ENCODE measurements at regions not wholly inside any gene's neighbourhood (a gene's known extent, or its start where the extent isn't known, plus 50 kb on each side); places are given as distances from the start of the nearest gene placed in this dataset.

- no peak for DNase-seq (ENCODE audit: low spot score)
Observed at GRCh38 chr10:83164156-83164555, 975.2 kb upstream of the GHITM start.

DNA sequence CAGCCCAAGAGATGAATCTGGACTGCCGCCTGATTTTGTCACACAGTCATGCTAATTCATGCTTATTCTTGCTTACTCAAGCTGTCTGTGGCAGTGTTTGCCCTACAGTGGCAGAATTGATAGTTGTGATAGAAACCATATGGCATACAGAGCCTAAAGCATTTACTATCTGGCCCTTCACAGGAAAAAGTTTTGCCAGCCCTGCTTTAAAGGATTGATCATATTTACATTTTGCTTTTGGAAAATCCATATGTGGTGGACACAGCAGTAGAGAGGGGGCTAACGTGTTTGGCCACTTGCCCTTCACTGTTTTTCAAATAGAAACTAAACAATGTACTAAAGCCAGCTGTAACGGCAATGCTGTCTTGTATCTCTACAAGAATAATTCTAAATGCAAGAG is 974.0 kb upstream of the GHITM start:
- DNase-seq (ENCODE audit: low spot score), result no peak

DNA sequence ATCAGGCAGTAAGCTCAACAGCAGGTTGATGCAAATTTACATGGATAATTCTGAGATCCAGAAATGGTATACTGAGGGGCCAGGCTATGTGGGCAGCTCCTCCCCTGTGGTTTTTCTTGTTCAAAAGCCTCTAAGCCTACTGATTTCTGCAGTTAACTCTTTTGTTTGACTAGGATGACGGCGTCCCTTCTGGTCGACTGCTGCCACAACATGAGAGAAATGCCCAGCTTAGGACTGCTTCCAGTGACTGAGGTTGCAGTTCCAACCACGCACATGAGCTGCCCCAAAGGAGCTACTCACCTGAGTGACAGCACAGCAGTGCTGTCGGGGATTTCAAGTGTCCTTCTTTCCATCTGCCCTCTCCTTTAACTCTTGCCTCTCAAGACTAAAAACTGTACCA is 973.0 kb upstream of the GHITM start:
- no peak for DNase-seq (ENCODE audit: low spot score)

DNA sequence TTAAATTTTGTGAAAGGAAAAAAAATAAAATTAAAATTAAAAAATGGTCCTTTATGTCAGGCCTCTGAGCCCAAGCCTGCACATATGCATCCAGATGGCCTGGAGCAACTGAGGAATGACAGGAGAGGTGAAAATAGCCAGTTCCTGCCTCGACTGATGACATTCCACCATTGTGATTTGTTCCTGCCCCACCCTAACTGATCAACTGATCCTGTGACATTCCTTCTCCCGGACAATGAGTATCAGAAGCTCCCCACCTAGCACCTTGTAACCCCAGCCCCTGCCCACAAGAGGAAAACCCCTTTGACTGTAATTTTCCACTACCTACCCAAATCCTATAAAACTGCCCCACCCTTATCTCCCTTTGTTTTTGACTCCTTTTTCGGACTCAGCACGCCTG is 972.2 kb upstream of the GHITM start:
- no peak for DNase-seq (ENCODE audit: low spot score)

DNA sequence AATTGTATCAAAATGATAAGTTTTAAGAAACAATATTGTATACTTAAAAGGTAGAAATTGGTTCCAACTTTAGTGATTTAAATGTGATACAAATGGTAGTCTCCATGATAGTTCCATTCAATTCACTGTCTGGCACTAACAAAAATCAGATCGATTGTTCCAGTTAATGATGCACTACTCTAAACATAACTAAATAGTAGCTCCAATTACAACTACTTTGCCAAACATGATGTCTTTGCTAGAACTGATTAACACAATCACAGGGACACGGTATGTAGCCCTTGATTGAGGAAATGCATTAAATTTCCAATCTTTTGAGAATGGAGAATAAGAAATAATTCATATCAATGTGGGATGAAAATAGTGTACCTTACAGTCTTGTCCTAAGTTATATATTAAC is 962.4 kb upstream of the GHITM start:
- no peak for DNase-seq (ENCODE audit: low spot score)

DNA sequence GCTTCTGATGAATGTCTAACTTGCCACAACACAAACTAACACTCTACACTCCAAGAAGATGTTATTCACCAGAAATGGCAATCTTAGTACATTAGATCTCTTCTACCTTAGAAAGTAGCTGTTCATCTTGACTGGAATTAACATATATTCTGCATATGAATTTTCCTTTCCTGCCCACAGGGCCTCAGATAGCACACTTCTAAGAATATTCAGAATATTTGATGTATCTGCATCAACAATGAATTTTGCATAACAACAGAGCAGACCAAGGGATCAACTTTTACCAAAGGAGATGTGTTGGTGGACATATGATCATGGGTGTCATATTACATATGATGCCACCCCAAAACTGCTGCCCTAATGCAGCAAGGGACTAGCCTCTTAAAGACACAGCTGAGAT is 960.8 kb upstream of the GHITM start:
- no peak for DNase-seq (ENCODE audit: low spot score)

DNA sequence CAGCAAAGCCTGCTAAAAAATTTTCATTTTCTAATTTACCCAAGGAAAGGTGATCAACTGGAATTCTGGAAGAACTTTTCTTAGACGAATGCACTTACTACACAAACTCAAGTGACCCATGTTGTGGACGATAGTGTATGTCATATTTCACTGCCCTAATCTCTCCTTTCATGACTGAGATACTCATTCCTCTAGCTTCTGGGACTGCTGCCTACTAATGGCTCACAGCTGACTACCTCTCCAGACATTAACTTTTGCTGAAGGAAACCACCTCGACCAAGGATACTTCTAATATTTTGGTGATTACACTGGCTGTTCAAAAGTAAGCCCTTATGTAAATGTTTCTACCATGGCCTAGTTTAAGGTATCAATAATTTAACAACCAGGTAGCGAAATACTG is 959.9 kb upstream of the GHITM start:
- no peak for DNase-seq (ENCODE audit: low spot score)

DNA sequence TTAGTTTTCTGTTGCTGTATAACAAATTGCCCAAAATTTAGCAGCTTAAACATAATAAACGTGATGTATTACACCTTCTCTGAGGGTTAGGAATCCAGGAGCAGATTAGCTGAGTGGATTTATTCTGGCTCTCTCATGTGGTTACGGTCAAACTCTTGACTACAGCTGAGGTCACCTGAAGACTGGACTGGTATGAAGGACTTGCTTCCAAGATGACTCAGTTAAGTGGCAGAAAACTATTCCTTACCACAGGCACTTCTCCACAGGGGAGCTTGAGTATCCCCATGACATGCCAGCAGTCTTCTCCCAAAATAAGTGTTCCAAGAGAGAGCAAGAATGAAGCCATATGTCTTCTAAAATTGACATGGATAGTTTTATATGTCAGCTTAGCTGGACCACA is 957.2 kb upstream of the GHITM start:
- DNase-seq (ENCODE audit: low spot score), result no peak

GRCh38 chr10:83184641-83185040 is 954.7 kb upstream of the GHITM start:
- no peak for DNase-seq (ENCODE audit: low spot score)

DNA sequence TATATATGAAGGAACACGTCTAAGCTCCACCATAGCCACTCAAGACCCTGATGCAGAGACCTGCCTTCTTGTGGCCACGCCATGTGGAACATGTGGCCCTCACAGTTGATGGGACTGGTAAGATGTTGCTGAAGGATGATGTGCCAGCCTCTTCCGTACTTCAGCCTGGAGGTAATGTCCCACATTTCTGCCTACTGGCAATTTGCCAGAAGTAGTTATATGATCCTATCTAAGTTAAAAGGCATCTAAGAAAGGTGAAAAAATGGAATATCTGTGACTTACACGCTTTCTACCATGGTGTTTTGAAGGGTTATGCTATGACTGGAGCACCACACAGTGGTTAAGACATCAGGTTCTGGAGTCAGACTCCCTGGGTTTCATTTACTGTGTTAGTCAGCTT is 948.7 kb upstream of the GHITM start:
- DNase-seq (ENCODE audit: low spot score), result no peak

DNA sequence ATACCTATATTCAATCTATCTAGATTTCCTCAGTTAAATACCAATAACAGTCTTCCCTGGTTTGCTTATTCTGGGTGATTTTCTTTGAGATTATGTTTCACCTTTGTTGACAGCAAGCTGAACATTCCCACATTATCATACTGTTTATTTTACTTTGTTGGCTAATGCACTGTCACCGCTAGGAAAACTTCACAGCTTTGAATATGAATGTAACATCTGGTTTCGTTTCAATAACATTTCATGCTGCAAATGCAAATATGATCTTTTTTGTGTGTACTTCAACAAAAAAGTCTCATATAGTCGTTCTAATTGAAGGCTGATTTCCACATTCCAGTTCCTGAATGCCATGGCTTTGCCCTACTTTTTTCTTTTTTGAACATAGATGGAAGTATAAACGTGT is 946.3 kb upstream of the GHITM start:
- DNase-seq (ENCODE audit: low spot score), result no peak

- no peak for DNase-seq (ENCODE audit: low spot score)
Observed at GRCh38 chr10:83195021-83195420, 944.3 kb upstream of the GHITM start.

- DNase-seq (ENCODE audit: low spot score), result no peak
Observed at GRCh38 chr10:83199374-83199773, 939.9 kb upstream of the GHITM start.

DNA sequence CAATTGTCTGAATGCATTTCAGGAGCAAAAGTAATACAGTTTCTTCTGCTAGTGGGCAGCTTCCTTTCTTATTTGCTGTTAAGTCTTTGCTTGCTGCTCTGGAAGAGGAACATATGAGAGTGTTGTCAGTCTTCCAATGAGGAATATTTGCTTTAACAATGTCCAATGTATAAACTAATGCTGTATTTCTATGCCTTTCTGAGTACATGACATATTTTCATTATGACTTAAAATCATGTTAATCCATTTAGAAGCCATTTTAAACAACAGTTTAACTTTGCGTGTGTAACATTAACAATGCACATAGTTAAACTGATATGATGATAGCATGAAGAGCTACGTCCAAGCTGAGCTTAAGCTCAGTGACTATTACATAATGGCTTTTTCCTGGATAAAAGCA is 933.4 kb upstream of the GHITM start:
- DNase-seq (ENCODE audit: low spot score), result no peak

DNA sequence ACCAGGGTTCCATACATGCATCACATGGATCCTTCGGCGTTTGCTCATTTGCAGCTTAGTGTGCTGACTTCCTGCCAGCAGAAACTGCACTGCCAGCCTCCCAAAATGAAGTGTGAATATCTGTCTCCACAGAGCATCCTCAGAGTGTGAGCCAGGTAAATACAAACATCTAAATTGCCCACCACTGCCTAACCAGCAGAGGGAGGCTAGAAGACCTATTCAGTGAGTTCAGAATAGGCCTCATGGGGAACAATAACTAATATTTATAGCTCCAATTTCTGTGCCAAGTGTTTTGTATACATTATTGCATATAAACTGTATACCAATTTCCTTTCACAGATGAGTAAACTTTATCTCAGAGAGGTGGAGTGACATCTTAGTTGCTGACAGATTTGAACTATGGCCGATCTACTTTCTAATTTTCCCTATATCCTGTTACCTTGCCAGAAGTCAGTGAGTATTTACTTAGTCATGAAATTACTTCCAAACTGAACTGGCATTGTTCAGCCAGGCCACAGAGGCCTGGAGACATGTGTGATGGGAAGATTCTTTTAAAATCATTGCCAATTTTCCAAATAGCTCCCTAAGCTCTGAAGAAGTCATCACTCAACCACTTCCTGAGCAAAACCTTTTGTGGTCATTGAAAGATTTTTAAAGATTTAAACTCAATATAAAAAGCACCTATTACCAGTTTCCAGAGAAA is 926.5 kb upstream of the GHITM start:
- DNase-seq (ENCODE audit: low spot score), result no peak

GRCh38 chr10:83214136-83214535 is 925.2 kb upstream of the GHITM start:
- DNase-seq (ENCODE audit: low spot score), result no peak

- no peak for DNase-seq (ENCODE audit: low spot score)
Observed at GRCh38 chr10:83218205-83218604, 921.1 kb upstream of the GHITM start.

DNA sequence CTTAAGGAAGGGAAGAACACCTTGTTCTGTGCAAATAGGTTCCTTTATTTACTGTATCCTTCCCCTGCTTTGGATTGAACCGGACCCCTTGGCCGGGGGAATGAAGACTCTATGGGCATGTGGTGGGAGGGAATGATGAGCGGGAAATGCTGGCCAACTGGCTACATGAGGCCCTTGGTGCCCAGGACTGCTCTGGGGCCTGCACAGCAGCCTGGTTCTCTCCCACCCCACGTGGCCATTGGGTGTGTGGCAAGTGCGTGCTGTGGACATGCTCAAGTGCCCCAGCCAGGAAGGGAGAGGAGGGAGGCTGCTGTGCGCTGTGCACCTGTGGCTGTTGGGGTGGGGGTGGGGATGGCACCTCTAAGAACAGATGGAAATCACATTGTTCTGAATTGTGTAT is 917.0 kb upstream of the GHITM start:
- DNase-seq (ENCODE audit: low spot score), result no peak

GRCh38 chr10:83222832-83223742 is 916.2 kb upstream of the GHITM start:
- DNase-seq (ENCODE audit: low spot score), result no peak

DNA sequence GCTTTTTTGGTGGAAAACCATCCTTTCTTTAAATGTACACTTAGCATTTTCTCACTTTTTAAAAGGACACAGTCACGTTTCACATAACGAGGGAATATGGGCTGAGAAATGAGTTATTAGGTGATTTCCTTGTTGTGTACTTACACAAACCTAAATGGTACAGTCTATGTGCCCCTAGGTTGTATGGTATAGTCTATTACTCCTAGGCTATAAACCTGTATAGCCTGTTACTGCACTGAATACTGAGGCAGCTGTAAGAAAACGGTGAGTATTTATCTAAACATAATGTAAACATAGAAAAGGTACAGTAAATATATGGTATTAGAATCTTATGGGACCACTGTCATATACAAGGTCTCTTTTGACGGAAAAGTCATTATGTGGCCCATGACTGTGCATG is 913.5 kb upstream of the GHITM start:
- no peak for DNase-seq (ENCODE audit: low spot score)

DNA sequence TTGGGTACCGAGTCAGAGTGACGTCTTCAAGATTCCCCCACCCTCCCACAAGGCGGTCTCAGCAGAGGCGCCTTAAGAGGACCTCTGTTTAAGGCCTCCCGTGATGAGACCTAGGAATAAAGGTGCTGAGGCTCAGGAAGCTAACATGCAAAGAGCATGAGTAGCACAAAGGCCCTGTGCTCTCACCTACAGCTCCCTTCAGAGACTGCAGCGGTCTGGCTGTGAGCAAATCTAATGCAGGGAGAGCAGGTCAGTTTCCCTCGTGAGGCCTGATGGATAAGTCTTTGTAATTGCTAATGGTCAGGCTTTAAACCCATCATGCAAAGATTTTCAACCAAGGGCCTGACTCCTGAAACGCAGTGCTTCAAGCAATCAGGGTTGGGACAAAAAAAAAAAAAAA is 909.3 kb upstream of the GHITM start:
- no peak for DNase-seq (ENCODE audit: low spot score)

DNA sequence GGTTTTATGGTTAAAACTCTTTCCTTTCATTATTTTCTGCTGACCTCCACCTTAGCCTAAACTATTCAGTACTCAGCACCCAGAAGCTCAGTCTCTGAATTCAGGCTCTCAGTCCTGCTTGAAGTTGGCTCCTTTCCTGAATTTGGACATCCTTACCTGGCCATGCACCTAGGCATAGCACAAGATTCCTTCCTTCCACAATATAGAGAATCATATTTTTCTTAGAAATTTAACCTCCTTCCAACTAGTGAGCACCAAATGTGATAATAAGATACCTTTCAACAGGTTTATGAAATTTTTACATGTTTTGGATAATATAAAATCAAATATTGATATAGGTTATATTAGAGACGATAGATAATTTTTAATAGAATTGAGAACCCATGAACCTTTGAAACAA is 905.6 kb upstream of the GHITM start:
- no peak for DNase-seq (ENCODE audit: low spot score)

DNA sequence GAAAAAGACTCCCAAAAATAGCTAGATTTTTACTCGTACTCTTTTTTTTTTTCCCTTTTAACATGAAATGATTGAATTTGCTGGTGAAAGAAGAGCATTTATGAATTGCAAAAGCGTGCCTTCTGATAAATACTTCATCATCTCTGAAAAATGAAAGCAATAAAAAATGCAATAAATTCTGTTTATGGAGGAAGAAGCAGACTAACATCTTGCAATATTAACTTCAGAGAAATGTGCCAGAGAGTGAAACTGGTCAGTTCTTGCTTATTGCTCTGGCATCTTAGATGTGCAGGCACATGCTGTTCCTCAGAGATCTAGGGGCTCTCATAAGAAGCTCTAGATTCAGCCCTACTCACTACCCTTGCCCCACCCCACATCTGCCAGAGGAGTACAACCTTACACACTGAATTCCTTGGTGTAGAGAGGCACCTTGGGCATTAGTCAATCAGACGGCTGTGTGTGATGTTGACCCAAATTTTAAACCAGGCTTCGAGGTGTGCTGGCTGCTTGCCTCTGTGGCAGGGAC is 891.1 kb upstream of the GHITM start:
- no peak for DNase-seq (ENCODE audit: low spot score)

All from CD4-positive, alpha-beta T cell treated with Interleukin-2 at 100 ng/mL for 4 hours (primary cell).